Endothelial cell of umbilical vein (primary cell): ENCODE measurements at regions not wholly inside any gene's neighbourhood (a gene's known extent, or its start where the extent isn't known, plus 50 kb on each side); places are given as distances from the start of the nearest gene placed in this dataset.

Experiments
- BruUV-seq: library from RNA; stranded (reverse); fragments of 400-500 nt; replicated peaks from 2 replicates; lab custom pipeline; 2021; lab: Mats Ljungman, UMichigan
- CTCF ChIA-PET: fragments of 300-600, 350-600 bp; sonication (Branson Sonifier 250); formaldehyde crosslinking; loops from one replicate; lab custom pipeline; 2021; ENCODE audit warnings: antibody characterized with exemption, inconsistent platforms; lab: Charles Lee
- POLR2A ChIA-PET: fragments of 300-600, 350-600 bp; sonication (Branson Sonifier 250); formaldehyde crosslinking; loops from one replicate; lab custom pipeline; 2021; ENCODE audit warnings: antibody characterized with exemption, inconsistent platforms; lab: Charles Lee
- DNase-seq: peaks from one replicate; pipeline ENCODE4 v3.0.0-alpha.2; 2011; ENCODE audit warnings: low read depth, low spot score
- FAIRE-seq: peaks from 2 replicates; lab custom pipeline; 2011; peaks lifted over from hg19 to GRCh38; lab: Jason Lieb, UNC
- H2AFZ ChIP-seq: 2 replicates; pipeline ENCODE4 v1.6.0; 2012; ENCODE audit warnings: low read depth, low read length, control low read depth, inconsistent platforms
- H3K27ac ChIP-seq: 2 replicates; pipeline ENCODE4 v1.5.1; 2011; ENCODE audit warnings: low read depth, mild to moderate bottlenecking, control low read depth, low read length, moderate library complexity; ENCODE audit not compliant: insufficient read depth
- H3K27me3 ChIP-seq, 2 experiments: 2 replicates each; pipeline versions ENCODE4 v1.6.0 to v1.6.1; 2011; ENCODE audit warnings: low read length in 2 of 2, mixed read lengths in 1 of 2; ENCODE audit not compliant: control insufficient read depth in 2 of 2, insufficient read depth in 2 of 2
- H3K36me3 ChIP-seq, 2 experiments: 2 replicates in 1 of 2; 3 replicates in 1 of 2; pipeline ENCODE4 v1.5.1; 2011; ENCODE audit warnings: low read length in 2 of 2, mild to moderate bottlenecking in 1 of 2, moderate library complexity in 1 of 2; ENCODE audit not compliant: control insufficient read depth in 2 of 2, insufficient read depth in 2 of 2; ENCODE audit errors: extremely low read depth in 1 of 2
- H3K4me1 ChIP-seq: 3 replicates; pipeline ENCODE4 v1.5.1; 2011; ENCODE audit warnings: mild to moderate bottlenecking, low read length; ENCODE audit not compliant: control insufficient read depth, insufficient read depth; ENCODE audit errors: extremely low read depth
- H3K4me2 ChIP-seq: 2 replicates; pipeline ENCODE4 v1.6.1; 2011; ENCODE audit warnings: low read length, control low read depth, mixed read lengths; ENCODE audit not compliant: insufficient read depth
- H3K4me3 ChIP-seq, 3 experiments: fragments of 200-600 bp in 1 of 3; sonication (generic), shearing (Covaris generic) in 1 of 3; replicated peaks in 1 of 3; 2 replicates each; pipeline ENCODE4 v1.5.1; 2011 to 2016; ENCODE audit warnings: control low read depth in 3 of 3, low read length in 3 of 3, mild to moderate bottlenecking in 2 of 3, inconsistent platforms in 1 of 3, low read depth in 1 of 3, moderate library complexity in 1 of 3; ENCODE audit not compliant: insufficient read depth in 1 of 3
- H3K79me2 ChIP-seq: 2 replicates; pipeline ENCODE4 v1.6.0; 2012; ENCODE audit warnings: low read length, inconsistent platforms; ENCODE audit not compliant: control insufficient read depth, insufficient read depth
- H3K9ac ChIP-seq: replicated peaks from 2 replicates; pipeline ENCODE3; 2011; ENCODE audit warnings: low read length, control low read depth; ENCODE audit not compliant: insufficient read depth; ENCODE audit errors: extremely low read depth
- H3K9me1 ChIP-seq: replicated peaks from 3 replicates; pipeline ENCODE4 v1.6.0; 2011; ENCODE audit warnings: mild to moderate bottlenecking, low read length; ENCODE audit not compliant: control insufficient read depth, insufficient read depth; ENCODE audit errors: extremely low read depth
- H3K9me3 ChIP-seq: replicated peaks from 2 replicates; pipeline ENCODE4 v1.5.1; 2012; ENCODE audit warnings: low read length, inconsistent platforms; ENCODE audit not compliant: control insufficient read depth, insufficient read depth
- H4K20me1 ChIP-seq: replicated peaks from 2 replicates; pipeline ENCODE3; 2011; ENCODE audit warnings: mild to moderate bottlenecking, low read length; ENCODE audit not compliant: control insufficient read depth, insufficient read depth; ENCODE audit errors: extremely low read depth
- EZH2 ChIP-seq: IDR thresholded peaks from 2 replicates; pipeline ENCODE4 v1.6.1; 2012; ENCODE audit warnings: borderline replicate concordance, low read depth, mild to moderate bottlenecking, moderate library complexity, low read length, inconsistent platforms; ENCODE audit not compliant: severe bottlenecking
- FOS ChIP-seq: IDR thresholded peaks from 2 replicates; pipeline ENCODE4 v1.6.1; 2011; ENCODE audit warnings: mild to moderate bottlenecking, low read length, moderate library complexity, borderline replicate concordance; ENCODE audit not compliant: insufficient read depth
- JUN ChIP-seq: IDR thresholded peaks from 2 replicates; pipeline ENCODE4 v1.6.1; 2011; ENCODE audit warnings: borderline replicate concordance, low read depth; ENCODE audit not compliant: insufficient read length, insufficient read depth
- MAX ChIP-seq: IDR thresholded peaks from 2 replicates; pipeline ENCODE4 v1.6.1; 2011; ENCODE audit not compliant: insufficient read depth, insufficient read length
- MYC ChIP-seq: IDR thresholded peaks from one replicate; pipeline ENCODE4 v1.6.1; 2011; ENCODE audit warnings: mild to moderate bottlenecking, low read depth, low read length
- POLR2A ChIP-seq: IDR thresholded peaks from 2 replicates; pipeline ENCODE4 v1.6.1; 2012; ENCODE audit warnings: low read depth, mild to moderate bottlenecking, control low read depth, low read length
- POLR2AphosphoS5 ChIP-seq: IDR thresholded peaks from 2 replicates; pipeline ENCODE4 v1.6.1; 2012; ENCODE audit warnings: low read depth, mild to moderate bottlenecking, control low read depth, low read length, moderate library complexity; ENCODE audit not compliant: insufficient read depth
- dilution Hi-C: fragments of 300-500 bp; cut with MboI; formaldehyde crosslinking; loops from one replicate; pipeline ENCODE4 v1.15.0; 2019; ENCODE audit warnings: low sequenced_read_pairs; ENCODE audit not compliant: extremely low pct_ligation_motif_present
- intact Hi-C: fragments of 100-400 bp; cut with micrococcal nuclease; formaldehyde crosslinking; loops from one replicate; pipeline ENCODE4 v1.10.0; 2022
- TF ChIP-seq, protein P1 (sequence below), 2 donors: IDR thresholded peaks; 1 replicate in 1 of 2; 2 replicates in 1 of 2; pipeline ENCODE4 v1.5.1; 2011; ENCODE audit warnings: low read length in 2 of 2, mild to moderate bottlenecking in 2 of 2, moderate library complexity in 2 of 2, control low read depth in 1 of 2, inconsistent platforms in 1 of 2, low read depth in 1 of 2; ENCODE audit not compliant: insufficient read depth in 1 of 2; ENCODE audit errors: extremely low read depth in 1 of 2

DNA sequence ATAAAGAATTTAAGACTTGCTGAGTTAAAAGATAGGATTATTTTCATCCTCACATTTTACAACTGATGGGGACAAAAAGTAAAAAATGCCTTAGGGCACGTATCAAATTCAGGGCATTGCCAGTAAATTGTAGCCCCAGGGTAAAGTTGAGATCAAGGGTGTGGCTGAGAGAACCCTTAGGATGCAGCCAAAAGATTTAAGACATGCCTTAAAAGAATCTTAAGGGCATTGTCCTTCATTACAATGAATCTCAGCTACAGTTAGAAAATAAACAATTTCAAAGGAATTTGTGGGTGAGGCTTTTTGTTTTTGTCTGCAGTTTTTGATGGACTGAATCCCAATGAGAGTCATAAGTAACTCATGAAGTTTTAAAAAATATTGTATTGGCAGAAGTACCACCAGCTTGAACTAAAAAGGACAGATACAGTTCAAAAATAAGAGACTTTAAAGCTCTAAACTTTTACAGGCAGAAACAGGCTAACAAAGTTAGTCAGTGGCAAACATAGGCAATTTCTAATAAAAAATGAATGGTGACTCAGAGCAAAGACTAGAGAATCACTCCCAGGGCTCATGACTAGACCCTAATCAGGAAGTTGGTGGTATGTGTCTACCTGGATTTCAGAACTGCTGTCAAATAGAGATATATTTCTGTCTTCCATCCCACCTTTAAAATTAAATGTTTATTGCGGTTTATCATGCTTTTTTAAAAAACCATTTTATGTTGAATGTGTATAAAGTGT is 165.1 kb upstream of the SNX7 start:
- intact Hi-C loops (loop anchor here (10.0 kb wide), 1 partner anchor 1402 kb away; no protein-coding TSS in a partner anchor), dilution Hi-C loops (no loop called here)
- no peaks in the 10 kb centered on the region for H3K9me1 ChIP-seq
- ChIA-PET CTCF (no interaction called here), POLR2A (no interaction called here)
- H3K79me2 ChIP-seq = no peaks in the 10 kb centered on the region
- peaks cover 0 to 2% of the 10 kb centered on the region in 2 experiments for H3K27me3 ChIP-seq
- H4K20me1 ChIP-seq = no peaks in the 10 kb centered on the region
- FAIRE-seq (no peak), DNase-seq (no peak)
- no peaks in the 10 kb centered on the region for H3K36me3 ChIP-seq
- no peak overlapping the region for H3K27ac ChIP-seq
- no peak for TF ChIP-seq POLR2A
- no peak for TF ChIP-seq MYC
- no peak for TF ChIP-seq FOS
- TF ChIP-seq POLR2AphosphoS5 = no peak
- TF ChIP-seq JUN = no peak
- TF ChIP-seq, protein P1, sequence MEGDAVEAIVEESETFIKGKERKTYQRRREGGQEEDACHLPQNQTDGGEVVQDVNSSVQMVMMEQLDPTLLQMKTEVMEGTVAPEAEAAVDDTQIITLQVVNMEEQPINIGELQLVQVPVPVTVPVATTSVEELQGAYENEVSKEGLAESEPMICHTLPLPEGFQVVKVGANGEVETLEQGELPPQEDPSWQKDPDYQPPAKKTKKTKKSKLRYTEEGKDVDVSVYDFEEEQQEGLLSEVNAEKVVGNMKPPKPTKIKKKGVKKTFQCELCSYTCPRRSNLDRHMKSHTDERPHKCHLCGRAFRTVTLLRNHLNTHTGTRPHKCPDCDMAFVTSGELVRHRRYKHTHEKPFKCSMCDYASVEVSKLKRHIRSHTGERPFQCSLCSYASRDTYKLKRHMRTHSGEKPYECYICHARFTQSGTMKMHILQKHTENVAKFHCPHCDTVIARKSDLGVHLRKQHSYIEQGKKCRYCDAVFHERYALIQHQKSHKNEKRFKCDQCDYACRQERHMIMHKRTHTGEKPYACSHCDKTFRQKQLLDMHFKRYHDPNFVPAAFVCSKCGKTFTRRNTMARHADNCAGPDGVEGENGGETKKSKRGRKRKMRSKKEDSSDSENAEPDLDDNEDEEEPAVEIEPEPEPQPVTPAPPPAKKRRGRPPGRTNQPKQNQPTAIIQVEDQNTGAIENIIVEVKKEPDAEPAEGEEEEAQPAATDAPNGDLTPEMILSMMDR (IDR thresholded peaks at IDR 0.05; ENCODE audit: extremely low read depth in 1 of 2, insufficient read depth in 1 of 2, low read depth in 1 of 2, low read length in 2 of 2) = no peak
- TF ChIP-seq MAX = no peak
- no peak for TF ChIP-seq EZH2
- H2AFZ ChIP-seq = no peak overlapping the region
- no peak overlapping the region for H3K4me2 ChIP-seq
- H3K9me3 ChIP-seq = no peaks in the 10 kb centered on the region
- no peak overlapping the region for H3K9ac ChIP-seq
- no TSS peak for BruUV-seq
- H3K4me1 ChIP-seq = no peaks in the 10 kb centered on the region
- H3K4me3 ChIP-seq = no peak overlapping the region
